CD4-positive, alpha-beta memory T cell (primary cell): ENCODE measurements at regions not wholly inside any gene's neighbourhood (a gene's known extent, or its start where the extent isn't known, plus 50 kb on each side); places are given as distances from the start of the nearest gene placed in this dataset.

Source experiments
- CTCF ChIA-PET: fragments of 350-600 bp; sonication (Branson Sonifier 250); formaldehyde crosslinking; loops from one replicate; lab custom pipeline; 2021; ENCODE audit warnings: inconsistent platforms; ENCODE audit not compliant: partially characterized antibody; lab: Charles Lee
- POLR2A ChIA-PET: fragments of 350-600 bp; sonication (Branson Sonifier 250); formaldehyde crosslinking; loops from one replicate; lab custom pipeline; 2021; ENCODE audit not compliant: partially characterized antibody; lab: Charles Lee
- DNase-seq, 5 donors: peaks; one replicate each; pipeline versions ENCODE4 v3.0.0 to v3.0.0-alpha.2; 2020 to 2022; ENCODE audit warnings: mixed read lengths in 1 of 5
- H3K27ac ChIP-seq: one replicate; pipeline ENCODE4 v1.7.0; 2013; ENCODE audit warnings: low read depth, low read length
- H3K27me3 ChIP-seq: 2 replicates; pipeline ENCODE4 v1.7.0; 2013; ENCODE audit warnings: mild to moderate bottlenecking, low read length, moderate library complexity; ENCODE audit not compliant: insufficient read depth
- H3K36me3 ChIP-seq: 2 replicates; pipeline ENCODE4 v1.7.0; 2013; ENCODE audit warnings: mild to moderate bottlenecking, low read length, moderate library complexity; ENCODE audit not compliant: insufficient read depth
- H3K4me1 ChIP-seq: 2 replicates; pipeline ENCODE4 v1.7.0; 2013; ENCODE audit warnings: mild to moderate bottlenecking, low read length, moderate library complexity; ENCODE audit not compliant: insufficient read depth
- H3K4me3 ChIP-seq, 2 donors: one replicate each; pipeline ENCODE4 v1.7.0; 2013; ENCODE audit warnings: low read length in 2 of 2, mild to moderate bottlenecking in 1 of 2
- H3K9me3 ChIP-seq, 2 donors: one replicate each; pipeline ENCODE4 v1.7.0; 2013; ENCODE audit warnings: low read length in 2 of 2, control low read depth in 1 of 2; ENCODE audit not compliant: control insufficient read depth in 1 of 2
- H3K27ac Mint-ChIP-seq, 7 donors: one replicate each; pipeline ENCODE4 v1.8.0; 2020 to 2021; ENCODE audit warnings: mixed read lengths in 7 of 7, mild to moderate bottlenecking in 6 of 7, inconsistent platforms in 3 of 7, moderate library complexity in 3 of 7
- H3K27me3 Mint-ChIP-seq, 2 donors: one replicate each; pipeline ENCODE4 v1.8.0; 2020 to 2021; ENCODE audit warnings: mixed read lengths in 2 of 2
- H3K36me3 Mint-ChIP-seq, 2 donors: one replicate each; pipeline ENCODE4 v1.8.0; 2020 to 2021; ENCODE audit warnings: mixed read lengths in 2 of 2, inconsistent platforms in 1 of 2, mild to moderate bottlenecking in 1 of 2
- H3K4me1 Mint-ChIP-seq, 4 donors: one replicate each; pipeline ENCODE4 v1.8.0; 2020 to 2021; ENCODE audit warnings: mixed read lengths in 4 of 4, mild to moderate bottlenecking in 1 of 4
- H3K4me3 Mint-ChIP-seq, 8 donors: one replicate each; pipeline ENCODE4 v1.8.0; 2020 to 2021; ENCODE audit warnings: mixed read lengths in 8 of 8, mild to moderate bottlenecking in 7 of 8, moderate library complexity in 6 of 8, inconsistent platforms in 3 of 8
- H3K9me3 Mint-ChIP-seq, 8 donors: one replicate each; pipeline ENCODE4 v1.8.0; 2020 to 2021; ENCODE audit warnings: mixed read lengths in 8 of 8, mild to moderate bottlenecking in 5 of 8, inconsistent platforms in 3 of 8, moderate library complexity in 1 of 8
- intact Hi-C: fragments of 100-400 bp; cut with micrococcal nuclease; formaldehyde crosslinking; loops from one replicate; pipeline ENCODE4 v1.15.1; 2023

DNA sequence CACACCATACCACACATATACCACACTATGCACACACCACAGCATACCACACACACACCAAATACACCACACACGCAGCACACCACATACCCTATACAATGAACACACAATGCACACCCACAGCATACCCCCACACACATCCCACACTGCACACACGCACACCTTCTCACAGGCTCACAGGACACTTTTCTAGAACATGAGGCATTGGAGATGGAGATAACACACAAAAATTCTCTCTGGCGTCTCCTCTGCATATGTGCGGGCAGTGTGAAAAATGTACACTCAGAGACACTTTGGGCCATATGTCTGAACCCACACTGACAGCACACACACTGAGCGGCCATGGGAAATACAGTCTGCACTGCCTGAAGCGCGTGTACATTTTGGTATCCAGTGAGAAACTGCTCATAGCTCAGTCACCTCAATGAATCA lies 278.1 kb downstream of the GADD45G start:
- H3K27ac ChIP-seq: no peak overlapping the region
- no peaks in the 10 kb centered on the region for H3K27me3 ChIP-seq
- no peaks in the 10 kb centered on the region for H3K9me3 ChIP-seq
- Mint-ChIP-seq H3K27ac (no peak overlapping the region), H3K27me3 (no peaks in the 10 kb centered on the region), H3K36me3 (no peaks in the 10 kb centered on the region), H3K4me1 (no peaks in the 10 kb centered on the region), H3K9me3 (no peaks in the 10 kb centered on the region), H3K4me3 (no peak overlapping the region)
- no peaks in the 10 kb centered on the region for H3K36me3 ChIP-seq
- intact Hi-C loops: loop anchor here (5.0 kb wide), 1 partner anchor 281 kb away; no protein-coding TSS in a partner anchor
- ChIA-PET CTCF (no interaction called here), POLR2A (no interaction called here)
- H3K4me1 ChIP-seq: no peaks in the 10 kb centered on the region
- no peak for DNase-seq
- H3K4me3 ChIP-seq: no peak overlapping the region

GRCh38 chr9:89883401-89884341 lies 278.9 kb downstream of the GADD45G start:
- POLR2A ChIA-PET: no interaction called here
- Histone ChIP-seq H3K27ac (no peak overlapping the region), H3K9me3 (no peaks in the 10 kb centered on the region), H3K4me1 (no peaks in the 10 kb centered on the region), H3K4me3 (no peak overlapping the region), H3K27me3 (no peaks in the 10 kb centered on the region), H3K36me3 (no peaks in the 10 kb centered on the region)
- Mint-ChIP-seq H3K27me3 (no peaks in the 10 kb centered on the region), H3K27ac (peak overlapping the region in 1 of 7 donors; percentile 24), H3K4me3 (no peak overlapping the region), H3K36me3 (no peaks in the 10 kb centered on the region), H3K4me1 (no peaks in the 10 kb centered on the region), H3K9me3 (no peaks in the 10 kb centered on the region)
- CTCF ChIA-PET: no interaction called here
- DNase-seq: no peak
- intact Hi-C loops: loop anchor here (5.0 kb wide), 1 partner anchor 281 kb away; no protein-coding TSS in a partner anchor

- H3K36me3 Mint-ChIP-seq: no peaks in the 10 kb centered on the region
- intact Hi-C loops: loop anchor here (5.0 kb wide), 1 partner anchor 282 kb away; no protein-coding TSS in a partner anchor
- no peaks in the 10 kb centered on the region for H3K9me3 ChIP-seq
- ChIA-PET CTCF (no interaction called here), POLR2A (no interaction called here)
- H3K27ac ChIP-seq: no peak overlapping the region
- H3K9me3 Mint-ChIP-seq: no peaks in the 10 kb centered on the region
- H3K27ac Mint-ChIP-seq: no peak overlapping the region
- H3K4me1 Mint-ChIP-seq: no peaks in the 10 kb centered on the region
- H3K4me3 Mint-ChIP-seq: no peak overlapping the region
- no peak for DNase-seq
- H3K4me1 ChIP-seq: no peaks in the 10 kb centered on the region
- H3K27me3 ChIP-seq: no peaks in the 10 kb centered on the region
- no peak overlapping the region for H3K4me3 ChIP-seq
- H3K36me3 ChIP-seq: no peaks in the 10 kb centered on the region
- H3K27me3 Mint-ChIP-seq: no peaks in the 10 kb centered on the region
Observed at GRCh38 chr9:89884356-89885083, 279.7 kb downstream of the GADD45G start.

- no peaks in the 10 kb centered on the region for H3K4me1 ChIP-seq
- H3K27me3 ChIP-seq: no peaks in the 10 kb centered on the region
- H3K27ac ChIP-seq: no peak overlapping the region
- POLR2A ChIA-PET: no interaction called here
- Mint-ChIP-seq H3K4me3 (no peak overlapping the region), H3K36me3 (no peaks in the 10 kb centered on the region), H3K4me1 (no peaks in the 10 kb centered on the region), H3K9me3 (no peaks in the 10 kb centered on the region), H3K27me3 (no peaks in the 10 kb centered on the region), H3K27ac (peak overlapping the region in 3 of 7 donors; percentile 13 to 21 (median 15))
- CTCF ChIA-PET: no interaction called here
- DNase-seq: no peak
- intact Hi-C loops: no loop called here
- H3K4me3 ChIP-seq: no peak overlapping the region
- H3K9me3 ChIP-seq: no peaks in the 10 kb centered on the region
- no peaks in the 10 kb centered on the region for H3K36me3 ChIP-seq
Observed at GRCh38 chr9:89885156-89885555, 280.3 kb downstream of the GADD45G start.

GRCh38 chr9:89886281-89886700 lies 281.5 kb downstream of the GADD45G start:
- POLR2A ChIA-PET: no interaction called here
- H3K27ac ChIP-seq: no peak overlapping the region
- no peaks in the 10 kb centered on the region for H3K27me3 ChIP-seq
- Mint-ChIP-seq H3K36me3 (no peaks in the 10 kb centered on the region), H3K27me3 (no peaks in the 10 kb centered on the region), H3K4me1 (no peaks in the 10 kb centered on the region), H3K4me3 (no peak overlapping the region), H3K27ac (no peak overlapping the region), H3K9me3 (no peaks in the 10 kb centered on the region)
- no peaks in the 10 kb centered on the region for H3K36me3 ChIP-seq
- no peak overlapping the region for H3K4me3 ChIP-seq
- CTCF ChIA-PET: no interaction called here
- no peaks in the 10 kb centered on the region for H3K4me1 ChIP-seq
- no peaks in the 10 kb centered on the region for H3K9me3 ChIP-seq
- intact Hi-C loops: no loop called here
- DNase-seq: no peak

DNA sequence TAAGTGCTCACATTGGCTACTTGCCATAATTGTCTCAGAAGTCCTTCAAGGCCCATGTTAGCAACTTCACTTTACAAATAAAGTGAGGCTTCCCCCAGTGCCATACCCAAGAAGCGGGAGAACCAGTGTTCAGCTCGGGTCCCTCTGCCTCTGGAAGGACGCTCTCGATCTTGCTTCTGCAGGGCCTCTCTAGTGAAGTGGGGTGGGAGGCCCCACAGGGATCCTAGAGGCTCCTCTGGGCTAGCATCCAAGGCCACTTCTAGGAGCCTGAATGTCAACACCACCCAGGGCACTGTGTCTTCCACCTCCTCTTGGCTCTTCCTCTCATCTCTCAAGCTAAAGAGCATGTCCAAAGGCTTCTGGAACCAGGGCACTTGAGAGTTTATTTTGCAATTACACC lies 282.5 kb downstream of the GADD45G start:
- intact Hi-C loops: no loop called here
- Mint-ChIP-seq H3K4me1 (no peaks in the 10 kb centered on the region), H3K36me3 (no peaks in the 10 kb centered on the region), H3K9me3 (no peaks in the 10 kb centered on the region), H3K4me3 (no peak overlapping the region), H3K27me3 (no peaks in the 10 kb centered on the region), H3K27ac (no peak overlapping the region)
- Histone ChIP-seq H3K9me3 (no peaks in the 10 kb centered on the region), H3K27ac (no peak overlapping the region), H3K4me3 (no peak overlapping the region), H3K4me1 (no peaks in the 10 kb centered on the region), H3K27me3 (no peaks in the 10 kb centered on the region), H3K36me3 (no peaks in the 10 kb centered on the region)
- DNase-seq: no peak
- POLR2A ChIA-PET: no interaction called here
- CTCF ChIA-PET: no interaction called here

DNA sequence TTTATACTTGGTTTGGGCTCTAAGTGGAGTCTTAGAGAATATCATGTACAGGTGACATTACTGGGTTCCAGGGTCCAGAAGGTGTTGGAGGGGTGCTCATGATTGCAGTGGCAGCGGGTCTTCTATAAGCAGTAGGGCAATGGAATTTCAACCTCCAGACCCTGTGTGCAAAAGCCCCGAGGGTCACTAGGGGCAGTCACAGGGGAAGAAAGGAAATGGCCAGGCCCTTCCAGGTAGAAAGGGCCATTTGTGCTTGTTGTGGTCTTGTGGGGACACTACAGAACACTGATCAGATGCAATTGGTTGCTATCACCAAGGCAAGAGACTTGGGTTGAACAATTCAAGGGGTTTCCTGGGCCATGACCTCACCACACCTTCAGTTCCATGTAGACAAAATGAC lies 283.4 kb downstream of the GADD45G start:
- Histone ChIP-seq H3K36me3 (no peaks in the 10 kb centered on the region), H3K27me3 (no peaks in the 10 kb centered on the region), H3K9me3 (no peaks in the 10 kb centered on the region), H3K4me3 (no peak overlapping the region), H3K4me1 (no peaks in the 10 kb centered on the region), H3K27ac (no peak overlapping the region)
- no peak for DNase-seq
- CTCF ChIA-PET: no interaction called here
- Mint-ChIP-seq H3K27me3 (no peaks in the 10 kb centered on the region), H3K9me3 (no peaks in the 10 kb centered on the region), H3K36me3 (no peaks in the 10 kb centered on the region), H3K4me1 (no peaks in the 10 kb centered on the region), H3K27ac (no peak overlapping the region), H3K4me3 (no peak overlapping the region)
- intact Hi-C loops: no loop called here
- POLR2A ChIA-PET: no interaction called here
